ENCODE measurements at regions not wholly inside any gene's neighbourhood (a gene's known extent, or its start where the extent isn't known, plus 50 kb on each side); places are given as distances from the start of the nearest gene placed in this dataset.
A peak's percentile ranks its signal among the peaks of the same experiment; 100 is the strongest.

DNA sequence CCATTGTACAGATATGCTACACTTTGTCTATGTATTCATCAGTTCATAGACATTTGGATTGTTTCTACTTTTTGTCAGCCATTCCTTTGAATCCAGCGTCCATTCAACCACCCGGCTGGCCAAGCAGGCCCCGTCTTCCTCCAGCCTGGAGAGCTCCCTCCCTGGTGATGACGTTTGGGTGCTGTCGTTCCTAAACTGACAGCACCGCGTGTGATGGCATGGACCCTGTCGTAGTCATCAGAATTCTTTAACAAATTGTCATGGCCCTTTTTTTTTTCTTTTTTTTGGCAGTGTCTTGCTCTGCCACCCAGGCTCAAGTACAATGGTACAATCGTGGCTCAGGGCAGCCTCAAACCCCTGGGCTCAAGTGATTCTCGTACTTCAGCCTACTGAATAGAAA lies 138.6 kb upstream of the ERRFI1 start:
- Histone ChIP-seq H3K18ac (ENCODE audit: extremely low read depth, low read length) (no peak overlapping the region), H3K56ac (replicated peaks; ENCODE audit: insufficient read length, low read depth, low read length) (no peak overlapping the region), H2BK15ac (ENCODE audit: low read length) (no peak overlapping the region), H2AK5ac (ENCODE audit: low read depth, low read length) (no peak overlapping the region), H3K4me1 (replicated peaks in 1 of 4; ENCODE audit: control insufficient read depth in 3 of 4, insufficient read depth in 4 of 4, low read length in 3 of 4) (peaks cover 10 to 16% (median 15%) of the 10 kb centered on the region in 4 experiments), H2BK5ac (ENCODE audit: low read depth, low read length) (no peak overlapping the region), H2BK20ac (ENCODE audit: low read length) (peak overlapping the region; percentile 94), H4K8ac (ENCODE audit: extremely low read depth, insufficient read depth, low read length) (no peak overlapping the region), H3K23ac (ENCODE audit: insufficient read length) (no peak overlapping the region), H3K27me3 (replicated peaks in 1 of 4; ENCODE audit: control insufficient read depth in 3 of 4, extremely low read depth in 1 of 4, insufficient read depth in 3 of 4, low read length in 3 of 4) (no peaks in the 10 kb centered on the region), H4K5ac (ENCODE audit: insufficient read length, low read depth, low read length) (no peak overlapping the region), H3K23me2 (ENCODE audit: low read depth, low read length) (no peaks in the 10 kb centered on the region), H3K36me3 (ENCODE audit: control insufficient read depth in 2 of 4, insufficient read depth in 4 of 4, low read length in 3 of 4) (no peaks in the 10 kb centered on the region), H3K79me1 (ENCODE audit: low read depth, low read length) (no peaks in the 10 kb centered on the region), H3K14ac (ENCODE audit: insufficient read length) (no peak overlapping the region), H2AFZ (ENCODE audit: low read length) (no peak overlapping the region), H3K79me2 (ENCODE audit: control insufficient read depth in 1 of 2, insufficient read depth in 2 of 2, low read length in 2 of 2) (no peaks in the 10 kb centered on the region), H2BK12ac (ENCODE audit: low read depth, low read length) (peak overlapping the region; percentile 62; the same call in 1 of the 2 replicates), H4K20me1 (replicated peaks in 1 of 2; ENCODE audit: control insufficient read depth in 1 of 2, insufficient read depth in 2 of 2, low read length in 2 of 2) (no peaks in the 10 kb centered on the region), H3K27ac (ENCODE audit: low read depth, low read length) (no peak overlapping the region), H3K9me3 (ENCODE audit: insufficient read depth in 2 of 2, low read depth in 1 of 2, low read length in 1 of 2) (no peaks in the 10 kb centered on the region), H3K4ac (replicated peaks; ENCODE audit: insufficient read length, low read depth, low read length) (no peak overlapping the region), H3K4me3 (ENCODE audit: extremely low read depth in 1 of 4, insufficient read depth in 2 of 4, low read depth in 3 of 4, low read length in 4 of 4) (no peak overlapping the region), H3K9ac (replicated peaks in 1 of 4; ENCODE audit: extremely low read depth in 1 of 4, low read depth in 3 of 4, low read length in 3 of 4) (no peak overlapping the region), H2BK120ac (replicated peaks; ENCODE audit: low read depth, low read length) (no peak overlapping the region), H3K4me2 (ENCODE audit: insufficient read depth in 1 of 2, low read depth in 2 of 2, low read length in 2 of 2) (no peak overlapping the region), H4K91ac (replicated peaks; ENCODE audit: insufficient read length, low read length) (no peak overlapping the region)
- ChIA-PET POLR2A (ENCODE audit: partially characterized antibody) (interaction anchor here (0.6 kb wide), 1 partner anchor 138 kb away, joined by 3 read pairs; no protein-coding TSS in a partner anchor), CTCF (ENCODE audit: partially characterized antibody) (interaction anchor here (0.7 to 4.0 kb wide), 12 partner anchors 9 to 190 kb away, joined by 3 to 46 read pairs (median 3); no protein-coding TSS in a partner anchor)
- FAIRE-seq, result no peak
- no peak for TF ChIP-seq KDM1A (IDR thresholded peaks at IDR 0.05; ENCODE audit: borderline replicate concordance, low read length)
- DNase-seq (ENCODE audit: low read depth in 1 of 2, low spot score in 2 of 2), result no peak
- 93% methylated on average over 10 of the region's 10 CpGs; no CpG with 5 or more reads in 1 of the 2 experiments for WGBS, 2 experiments (ENCODE audit: extremely low coverage in 1 of 2, insufficient coverage in 1 of 2, insufficient read length in 1 of 2, insufficient replicate concordance in 2 of 2, low coverage in 1 of 2, low lambda C conversion rate in 2 of 2, missing lambda C conversion rate in 1 of 2)

All from H1 (cell line).